Right cardiac atrium (tissue), 5 donors: ENCODE measurements at regions not wholly inside any gene's neighbourhood (a gene's known extent, or its start where the extent isn't known, plus 50 kb on each side); places are given as distances from the start of the nearest gene placed in this dataset.
A peak's percentile ranks its signal among the peaks of the same experiment; 100 is the strongest.

Experiments
- ATAC-seq, 2 donors: fragments of 200-7000 bp; cut with Tn5 transposase; one replicate each; pipeline versions ENCODE4 v1.8.0 to v1.9.1; 2020; ENCODE audit warnings: moderate library complexity in 2 of 2, mild to moderate bottlenecking in 1 of 2
- DNase-seq, 3 donors: peaks; one replicate each; pipeline ENCODE4 v3.0.0-alpha.2; 2020
- H3K27ac ChIP-seq: one replicate; pipeline ENCODE4 v1.5.1; 2013; ENCODE audit warnings: mild to moderate bottlenecking, low read length, control low read depth, moderate library complexity
- H3K27me3 ChIP-seq: one replicate; pipeline ENCODE4 v1.6.1; 2013; ENCODE audit not compliant: control insufficient read depth, insufficient read depth
- H3K4me1 ChIP-seq: one replicate; pipeline ENCODE4 v1.6.1; 2013; ENCODE audit warnings: low read length; ENCODE audit not compliant: control insufficient read depth, insufficient read depth
- H3K4me3 ChIP-seq: one replicate; pipeline ENCODE4 v1.5.1; 2013; ENCODE audit warnings: low read length, control low read depth
- H3K9me3 ChIP-seq: one replicate; pipeline ENCODE4 v1.6.1; 2013; ENCODE audit warnings: low read length; ENCODE audit not compliant: control insufficient read depth
- WGBS: extraction: QIAGEN DNeasy Blood & Tissue Kit; methylation state at CpG from one replicate; pipeline ENCODE4 v1.1.7; 2013; 5-methylcytosine and 5-hydroxymethylcytosine counted together
- intact Hi-C, 4 donors: fragments of 100-400 bp; cut with DNase I; formaldehyde crosslinking; loops; one replicate each; pipeline versions ENCODE4 v1.11.0 to v1.14.0; 2022 to 2023
- donor health status: healthy with polysubstance abuse.
- donor health status: DM: no; HTN: yes; CAD: no.
- donor health status: DM: no; HTN: no; CAD: no.
- donor health status: DM: no; HTN: yes; CAD: no; lungs with severe emphysema.
- donor health status: DM: yes; HTN: yes; CAD: no.

GRCh38 chr7:17677408-17677807 is 262.9 kb downstream of the SNX13 start:
- H3K27ac ChIP-seq: no peak overlapping the region
- no peak for DNase-seq
- H3K9me3 ChIP-seq: no peaks in the 10 kb centered on the region
- no peaks in the 10 kb centered on the region for H3K4me1 ChIP-seq
- H3K4me3 ChIP-seq: no peak overlapping the region
- no peaks in the 10 kb centered on the region for H3K27me3 ChIP-seq
- intact Hi-C loops: no loop called here
- no peak for ATAC-seq
- 59% methylated on average over 2 of the region's 2 CpGs for WGBS

- no peaks in the 10 kb centered on the region for H3K4me1 ChIP-seq
- intact Hi-C loops: no loop called here
- 98% methylated on average over 2 of the region's 2 CpGs for WGBS
- no peak overlapping the region for H3K27ac ChIP-seq
- DNase-seq (no peak), ATAC-seq (no peak)
- H3K9me3 ChIP-seq: no peaks in the 10 kb centered on the region
- H3K4me3 ChIP-seq: no peak overlapping the region
- no peaks in the 10 kb centered on the region for H3K27me3 ChIP-seq
Observed at GRCh38 chr7:17678896-17679295, 261.4 kb downstream of the SNX13 start.

DNA sequence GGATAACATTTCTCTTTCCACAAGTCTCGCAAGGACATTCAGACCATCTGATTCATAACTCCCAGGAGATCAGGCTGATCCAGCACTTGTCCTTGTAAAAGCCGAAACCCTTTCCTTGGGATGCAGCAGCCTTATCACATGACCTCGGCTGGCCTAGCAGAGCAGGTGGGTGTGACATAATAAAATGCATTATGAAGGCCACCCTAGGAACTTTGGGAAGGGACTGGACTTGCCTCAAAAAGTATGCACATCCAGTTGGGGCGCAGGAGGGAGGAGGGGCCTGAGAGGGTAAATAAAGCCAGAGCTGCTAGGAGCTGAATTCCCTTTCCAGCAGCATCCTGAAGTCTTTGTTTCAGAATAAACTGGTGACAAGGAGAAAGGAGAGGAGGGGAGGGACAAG is 260.8 kb downstream of the SNX13 start:
- intact Hi-C loops: no loop called here
- ATAC-seq: peak; percentile 60 to 79
- Histone ChIP-seq H3K4me1 (no peaks in the 10 kb centered on the region), H3K27me3 (no peaks in the 10 kb centered on the region), H3K27ac (no peak overlapping the region), H3K4me3 (no peak overlapping the region), H3K9me3 (no peaks in the 10 kb centered on the region)
- 55% methylated on average over 4 of the region's 4 CpGs for WGBS
- peak in 2 of 3 donors; percentile 42 to 59 for DNase-seq

- H3K27ac ChIP-seq: no peak overlapping the region
- no peaks in the 10 kb centered on the region for H3K27me3 ChIP-seq
- 32% methylated on average over 6 of the region's 6 CpGs for WGBS
- peaks cover under 1% of the 10 kb centered on the region for H3K4me1 ChIP-seq
- intact Hi-C loops: loop anchor here in 1 of 4 donors (10.0 kb wide), 1 partner anchor 1985 kb away; no protein-coding TSS in a partner anchor
- no peak overlapping the region for H3K4me3 ChIP-seq
- H3K9me3 ChIP-seq: no peaks in the 10 kb centered on the region
- ATAC-seq (peak; percentile 56 to 67), DNase-seq (peak in 2 of 3 donors; percentile 18 to 21)
Observed at GRCh38 chr7:17680026-17680425, 260.3 kb downstream of the SNX13 start.

DNA sequence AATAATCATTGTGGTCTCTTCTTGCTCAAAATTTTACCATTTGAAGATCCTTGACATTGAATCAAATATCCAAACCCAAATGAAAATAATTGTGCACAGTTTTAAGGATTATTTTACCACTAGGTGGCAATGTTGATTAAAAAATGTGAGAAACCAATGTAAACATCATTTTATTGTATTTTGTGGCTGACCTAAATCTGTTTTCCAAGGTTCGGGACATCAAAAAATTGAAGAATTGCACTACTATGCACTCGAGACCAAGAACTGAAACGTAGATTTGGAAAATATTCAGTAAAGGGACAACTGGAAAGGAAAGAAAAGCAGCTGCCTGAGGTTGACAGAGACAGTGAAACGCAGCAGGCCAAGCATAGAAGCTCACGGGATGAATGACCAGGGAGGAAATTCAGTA is 259.3 kb downstream of the SNX13 start:
- intact Hi-C loops: loop anchor here in 1 of 4 donors (10.0 kb wide), 1 partner anchor 1984 kb away; no protein-coding TSS in a partner anchor

GRCh38 chr7:17681965-17682364 is 258.3 kb downstream of the SNX13 start:
- WGBS: 65% methylated on average over 4 of the region's 4 CpGs
- no peaks in the 10 kb centered on the region for H3K9me3 ChIP-seq
- peaks cover 2% of the 10 kb centered on the region for H3K4me1 ChIP-seq
- H3K27ac ChIP-seq: no peak overlapping the region
- no peak overlapping the region for H3K4me3 ChIP-seq
- intact Hi-C loops: loop anchor here in 1 of 4 donors (10.0 kb wide), 1 partner anchor 1983 kb away; no protein-coding TSS in a partner anchor
- no peaks in the 10 kb centered on the region for H3K27me3 ChIP-seq
- DNase-seq (peak in 1 of 3 donors; percentile 36), ATAC-seq (peak in 1 of 2 donors; percentile 31)

More for the DNA sequence above, 259.3 kb downstream of the SNX13 start:
- Histone ChIP-seq H3K4me1 (peaks cover 2% of the 10 kb centered on the region), H3K4me3 (no peak overlapping the region), H3K27me3 (no peaks in the 10 kb centered on the region), H3K9me3 (no peaks in the 10 kb centered on the region), H3K27ac (no peak overlapping the region)
- peak in 1 of 3 donors; percentile 19 for DNase-seq
- WGBS: 29% methylated on average over 5 of the region's 5 CpGs
- peak; percentile 30 to 36 for ATAC-seq

- intact Hi-C loops: loop anchor here in 1 of 4 donors (10.0 kb wide), 1 partner anchor 1982 kb away; no protein-coding TSS in a partner anchor
- ATAC-seq (no peak), DNase-seq (no peak)
- Histone ChIP-seq H3K4me3 (no peak overlapping the region), H3K27ac (no peak overlapping the region), H3K4me1 (peaks cover 2% of the 10 kb centered on the region), H3K27me3 (no peaks in the 10 kb centered on the region), H3K9me3 (no peaks in the 10 kb centered on the region)
- 75% methylated on average over 3 of the region's 3 CpGs for WGBS
Observed at GRCh38 chr7:17682586-17682985, 257.7 kb downstream of the SNX13 start.

DNA sequence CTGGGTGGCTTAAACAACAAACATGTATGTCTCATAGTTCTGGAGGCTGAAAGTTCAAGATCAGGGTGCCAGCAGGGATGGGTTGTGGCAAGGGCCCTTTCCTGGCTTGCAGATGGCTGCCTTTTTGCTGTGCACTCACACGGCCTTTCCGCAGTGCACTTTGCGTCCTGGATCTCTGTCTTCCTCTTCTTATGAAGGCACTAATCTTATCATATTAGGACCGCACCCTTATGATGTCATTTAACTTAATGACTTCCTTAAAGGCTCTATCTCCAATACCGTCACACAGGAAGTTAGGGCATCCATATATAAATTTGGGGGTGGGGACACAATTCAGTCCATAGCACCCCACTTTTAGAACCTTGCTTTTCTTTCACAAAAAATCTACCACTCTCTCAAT is 255.2 kb downstream of the SNX13 start:
- no peaks in the 10 kb centered on the region for H3K27me3 ChIP-seq
- ATAC-seq (peak in 1 of 2 donors; percentile 69), DNase-seq (no peak)
- H3K9me3 ChIP-seq: no peaks in the 10 kb centered on the region
- no peak overlapping the region for H3K27ac ChIP-seq
- no peak overlapping the region for H3K4me3 ChIP-seq
- intact Hi-C loops: loop anchor here in 1 of 4 donors (10.0 kb wide), 1 partner anchor 1980 kb away; no protein-coding TSS in a partner anchor
- peaks cover 2% of the 10 kb centered on the region for H3K4me1 ChIP-seq
- WGBS: 73% methylated on average over 5 of the region's 5 CpGs

DNA sequence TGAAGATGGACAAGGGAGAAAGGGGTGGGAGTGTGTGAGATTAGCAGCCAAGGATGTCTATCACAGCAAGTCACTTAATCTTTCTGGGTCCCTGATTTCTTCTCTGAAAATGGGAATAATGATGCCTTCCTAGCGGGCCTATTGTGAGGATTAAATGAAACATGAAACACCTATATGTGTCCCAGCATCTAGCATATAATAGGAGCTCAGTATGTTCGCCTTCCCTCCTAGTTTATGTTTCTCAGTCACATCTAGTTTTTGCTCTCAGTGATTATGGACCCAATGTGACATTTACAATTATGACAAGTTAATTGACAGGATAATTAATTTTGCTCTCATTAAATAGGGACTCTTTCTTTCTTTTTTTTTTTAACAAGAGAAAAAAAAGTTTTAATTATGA is 252.9 kb downstream of the SNX13 start:
- H3K4me1 ChIP-seq: peaks cover 2% of the 10 kb centered on the region
- no peaks in the 10 kb centered on the region for H3K9me3 ChIP-seq
- no peak overlapping the region for H3K27ac ChIP-seq
- intact Hi-C loops: loop anchor here in 1 of 4 donors (10.0 kb wide), 1 partner anchor 1977 kb away; no protein-coding TSS in a partner anchor
- no peaks in the 10 kb centered on the region for H3K27me3 ChIP-seq
- WGBS: 94% methylated on average over 2 of the region's 2 CpGs
- no peak overlapping the region for H3K4me3 ChIP-seq
- no peak for DNase-seq
- no peak for ATAC-seq

DNA sequence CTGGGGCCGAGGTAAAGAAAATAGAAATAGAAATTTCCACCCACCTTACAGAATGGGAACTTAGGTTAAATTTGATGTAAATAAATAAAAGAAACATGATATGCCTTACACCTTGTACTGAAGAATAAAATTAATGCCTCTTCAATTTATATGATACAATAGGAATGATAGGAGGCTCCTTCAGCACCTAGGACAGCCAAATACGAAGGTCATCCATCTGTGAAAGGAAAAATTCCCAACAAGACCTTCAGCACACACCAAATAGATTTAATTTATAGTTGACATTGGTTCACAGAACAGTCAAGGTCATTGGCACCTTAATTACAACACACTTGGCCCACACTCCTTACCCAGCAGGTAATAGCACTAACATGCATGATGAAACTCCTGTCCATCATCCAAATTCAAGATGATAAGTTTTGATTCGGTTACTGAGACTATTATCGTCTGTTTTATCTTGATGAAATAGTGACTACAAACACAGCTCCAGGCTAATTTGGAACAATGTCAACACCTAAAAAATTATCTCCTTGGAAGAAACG is 250.9 kb downstream of the SNX13 start:
- 70% methylated on average over 5 of the region's 5 CpGs for WGBS
- peaks cover 2% of the 10 kb centered on the region for H3K4me1 ChIP-seq
- intact Hi-C loops: loop anchor here in 1 of 4 donors (10.0 kb wide), 1 partner anchor 1975 kb away; no protein-coding TSS in a partner anchor
- no peaks in the 10 kb centered on the region for H3K9me3 ChIP-seq
- no peak for DNase-seq
- H3K27ac ChIP-seq: no peak overlapping the region
- no peak overlapping the region for H3K4me3 ChIP-seq
- H3K27me3 ChIP-seq: no peaks in the 10 kb centered on the region
- ATAC-seq: no peak

- 65% methylated on average over 4 of the region's 4 CpGs for WGBS
- no peaks in the 10 kb centered on the region for H3K27me3 ChIP-seq
- DNase-seq (no peak), ATAC-seq (no peak)
- intact Hi-C loops: no loop called here
- peaks cover 1% of the 10 kb centered on the region for H3K4me1 ChIP-seq
- H3K9me3 ChIP-seq: no peaks in the 10 kb centered on the region
- no peak overlapping the region for H3K4me3 ChIP-seq
- H3K27ac ChIP-seq: no peak overlapping the region
Observed at GRCh38 chr7:17690030-17690429, 250.3 kb downstream of the SNX13 start.
